ENCODE measurements at regions not wholly inside any gene's neighbourhood (a gene's known extent, or its start where the extent isn't known, plus 50 kb on each side); places are given as distances from the start of the nearest gene placed in this dataset.

DNA sequence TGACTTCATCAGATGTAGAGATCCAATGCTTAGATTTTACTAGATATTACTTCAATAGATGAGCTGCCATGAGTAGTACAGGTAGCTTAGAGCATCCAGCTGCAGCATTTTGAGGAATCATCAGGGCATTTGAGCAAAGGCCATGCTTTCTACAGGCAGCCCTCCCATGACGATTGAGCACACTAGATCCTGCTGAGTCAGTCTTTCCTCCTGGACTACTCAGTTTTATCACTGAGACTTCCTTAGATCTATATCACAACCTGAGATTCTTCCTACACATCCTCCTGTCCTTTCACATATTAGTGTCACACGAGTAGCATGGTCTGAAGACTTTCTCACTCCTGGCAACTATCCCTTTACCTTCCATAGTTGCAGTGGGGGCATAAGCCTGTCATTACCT is 1401.8 kb downstream of the FSCB start:
- no peak for ATAC-seq
- TF ChIP-seq ZNF70 (CRISPR knock-in tag; IDR thresholded peaks at IDR 0.05) (no peak), SNAI2 (CRISPR knock-in tag; IDR thresholded peaks at IDR 0.05) (no peak), ZFP3 (CRISPR knock-in tag; IDR thresholded peaks at IDR 0.05) (no peak), OSR1 (CRISPR knock-in tag; IDR thresholded peaks at IDR 0.05) (no peak), ISL1 (CRISPR knock-in tag; IDR thresholded peaks at IDR 0.05) (no peak)
- TF ChIP-seq, protein P1, sequence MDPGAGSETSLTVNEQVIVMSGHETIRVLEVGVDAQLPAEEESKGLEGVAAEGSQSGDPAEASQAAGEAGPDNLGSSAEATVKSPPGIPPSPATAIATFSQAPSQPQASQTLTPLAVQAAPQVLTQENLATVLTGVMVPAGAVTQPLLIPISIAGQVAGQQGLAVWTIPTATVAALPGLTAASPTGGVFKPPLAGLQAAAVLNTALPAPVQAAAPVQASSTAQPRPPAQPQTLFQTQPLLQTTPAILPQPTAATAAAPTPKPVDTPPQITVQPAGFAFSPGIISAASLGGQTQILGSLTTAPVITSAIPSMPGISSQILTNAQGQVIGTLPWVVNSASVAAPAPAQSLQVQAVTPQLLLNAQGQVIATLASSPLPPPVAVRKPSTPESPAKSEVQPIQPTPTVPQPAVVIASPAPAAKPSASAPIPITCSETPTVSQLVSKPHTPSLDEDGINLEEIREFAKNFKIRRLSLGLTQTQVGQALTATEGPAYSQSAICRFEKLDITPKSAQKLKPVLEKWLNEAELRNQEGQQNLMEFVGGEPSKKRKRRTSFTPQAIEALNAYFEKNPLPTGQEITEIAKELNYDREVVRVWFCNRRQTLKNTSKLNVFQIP (CRISPR knock-in tag; IDR thresholded peaks at IDR 0.05; ENCODE audit: borderline replicate concordance, low read depth), result no peak

DNA sequence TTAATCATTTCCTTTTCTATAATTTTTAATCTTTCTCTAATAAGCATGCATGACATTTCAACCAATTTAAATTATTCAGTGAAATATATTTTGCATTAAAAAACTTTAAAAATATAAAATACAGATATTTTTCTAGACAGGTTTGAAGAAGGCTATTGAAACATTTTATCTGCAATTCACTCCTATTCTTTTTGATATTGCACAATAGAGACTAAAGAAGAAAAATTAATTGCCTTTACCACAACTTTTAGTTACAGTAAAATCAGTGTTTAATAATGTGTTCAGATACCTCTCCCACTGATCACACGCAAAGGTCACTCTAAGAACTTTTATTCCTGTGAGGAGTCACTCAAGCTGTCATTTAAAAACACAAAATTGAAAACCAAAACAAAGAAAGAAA is 1416.7 kb downstream of the FSCB start:
- no peak for ATAC-seq
- TF ChIP-seq, protein P2, sequence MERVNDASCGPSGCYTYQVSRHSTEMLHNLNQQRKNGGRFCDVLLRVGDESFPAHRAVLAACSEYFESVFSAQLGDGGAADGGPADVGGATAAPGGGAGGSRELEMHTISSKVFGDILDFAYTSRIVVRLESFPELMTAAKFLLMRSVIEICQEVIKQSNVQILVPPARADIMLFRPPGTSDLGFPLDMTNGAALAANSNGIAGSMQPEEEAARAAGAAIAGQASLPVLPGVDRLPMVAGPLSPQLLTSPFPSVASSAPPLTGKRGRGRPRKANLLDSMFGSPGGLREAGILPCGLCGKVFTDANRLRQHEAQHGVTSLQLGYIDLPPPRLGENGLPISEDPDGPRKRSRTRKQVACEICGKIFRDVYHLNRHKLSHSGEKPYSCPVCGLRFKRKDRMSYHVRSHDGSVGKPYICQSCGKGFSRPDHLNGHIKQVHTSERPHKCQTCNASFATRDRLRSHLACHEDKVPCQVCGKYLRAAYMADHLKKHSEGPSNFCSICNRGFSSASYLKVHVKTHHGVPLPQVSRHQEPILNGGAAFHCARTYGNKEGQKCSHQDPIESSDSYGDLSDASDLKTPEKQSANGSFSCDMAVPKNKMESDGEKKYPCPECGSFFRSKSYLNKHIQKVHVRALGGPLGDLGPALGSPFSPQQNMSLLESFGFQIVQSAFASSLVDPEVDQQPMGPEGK (CRISPR knock-in tag; IDR thresholded peaks at IDR 0.05; ENCODE audit: borderline replicate concordance), result no peak
- TF ChIP-seq ZC3H10 (CRISPR knock-in tag; IDR thresholded peaks at IDR 0.05) (no peak), CSDC2 (CRISPR knock-in tag; IDR thresholded peaks at IDR 0.05) (no peak), TOX (CRISPR knock-in tag; IDR thresholded peaks at IDR 0.05; ENCODE audit: borderline replicate concordance) (no peak), ZNF70 (CRISPR knock-in tag; IDR thresholded peaks at IDR 0.05) (no peak), ZFP3 (CRISPR knock-in tag; IDR thresholded peaks at IDR 0.05) (no peak), RARB (CRISPR knock-in tag; IDR thresholded peaks at IDR 0.05) (no peak), GLIS3 (CRISPR knock-in tag; IDR thresholded peaks at IDR 0.05) (no peak), OSR1 (CRISPR knock-in tag; IDR thresholded peaks at IDR 0.05) (no peak), ZFP30 (CRISPR knock-in tag; IDR thresholded peaks at IDR 0.05) (no peak)
- TF ChIP-seq, protein P3, sequence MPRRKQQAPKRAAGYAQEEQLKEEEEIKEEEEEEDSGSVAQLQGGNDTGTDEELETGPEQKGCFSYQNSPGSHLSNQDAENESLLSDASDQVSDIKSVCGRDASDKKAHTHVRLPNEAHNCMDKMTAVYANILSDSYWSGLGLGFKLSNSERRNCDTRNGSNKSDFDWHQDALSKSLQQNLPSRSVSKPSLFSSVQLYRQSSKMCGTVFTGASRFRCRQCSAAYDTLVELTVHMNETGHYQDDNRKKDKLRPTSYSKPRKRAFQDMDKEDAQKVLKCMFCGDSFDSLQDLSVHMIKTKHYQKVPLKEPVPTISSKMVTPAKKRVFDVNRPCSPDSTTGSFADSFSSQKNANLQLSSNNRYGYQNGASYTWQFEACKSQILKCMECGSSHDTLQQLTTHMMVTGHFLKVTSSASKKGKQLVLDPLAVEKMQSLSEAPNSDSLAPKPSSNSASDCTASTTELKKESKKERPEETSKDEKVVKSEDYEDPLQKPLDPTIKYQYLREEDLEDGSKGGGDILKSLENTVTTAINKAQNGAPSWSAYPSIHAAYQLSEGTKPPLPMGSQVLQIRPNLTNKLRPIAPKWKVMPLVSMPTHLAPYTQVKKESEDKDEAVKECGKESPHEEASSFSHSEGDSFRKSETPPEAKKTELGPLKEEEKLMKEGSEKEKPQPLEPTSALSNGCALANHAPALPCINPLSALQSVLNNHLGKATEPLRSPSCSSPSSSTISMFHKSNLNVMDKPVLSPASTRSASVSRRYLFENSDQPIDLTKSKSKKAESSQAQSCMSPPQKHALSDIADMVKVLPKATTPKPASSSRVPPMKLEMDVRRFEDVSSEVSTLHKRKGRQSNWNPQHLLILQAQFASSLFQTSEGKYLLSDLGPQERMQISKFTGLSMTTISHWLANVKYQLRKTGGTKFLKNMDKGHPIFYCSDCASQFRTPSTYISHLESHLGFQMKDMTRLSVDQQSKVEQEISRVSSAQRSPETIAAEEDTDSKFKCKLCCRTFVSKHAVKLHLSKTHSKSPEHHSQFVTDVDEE (CRISPR knock-in tag; IDR thresholded peaks at IDR 0.05), result no peak
- TF ChIP-seq, protein P4, sequence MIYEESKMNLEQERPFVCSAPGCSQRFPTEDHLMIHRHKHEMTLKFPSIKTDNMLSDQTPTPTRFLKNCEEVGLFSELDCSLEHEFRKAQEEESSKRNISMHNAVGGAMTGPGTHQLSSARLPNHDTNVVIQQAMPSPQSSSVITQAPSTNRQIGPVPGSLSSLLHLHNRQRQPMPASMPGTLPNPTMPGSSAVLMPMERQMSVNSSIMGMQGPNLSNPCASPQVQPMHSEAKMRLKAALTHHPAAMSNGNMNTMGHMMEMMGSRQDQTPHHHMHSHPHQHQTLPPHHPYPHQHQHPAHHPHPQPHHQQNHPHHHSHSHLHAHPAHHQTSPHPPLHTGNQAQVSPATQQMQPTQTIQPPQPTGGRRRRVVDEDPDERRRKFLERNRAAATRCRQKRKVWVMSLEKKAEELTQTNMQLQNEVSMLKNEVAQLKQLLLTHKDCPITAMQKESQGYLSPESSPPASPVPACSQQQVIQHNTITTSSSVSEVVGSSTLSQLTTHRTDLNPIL (CRISPR knock-in tag; IDR thresholded peaks at IDR 0.05; ENCODE audit: low read depth), result no peak

DNA sequence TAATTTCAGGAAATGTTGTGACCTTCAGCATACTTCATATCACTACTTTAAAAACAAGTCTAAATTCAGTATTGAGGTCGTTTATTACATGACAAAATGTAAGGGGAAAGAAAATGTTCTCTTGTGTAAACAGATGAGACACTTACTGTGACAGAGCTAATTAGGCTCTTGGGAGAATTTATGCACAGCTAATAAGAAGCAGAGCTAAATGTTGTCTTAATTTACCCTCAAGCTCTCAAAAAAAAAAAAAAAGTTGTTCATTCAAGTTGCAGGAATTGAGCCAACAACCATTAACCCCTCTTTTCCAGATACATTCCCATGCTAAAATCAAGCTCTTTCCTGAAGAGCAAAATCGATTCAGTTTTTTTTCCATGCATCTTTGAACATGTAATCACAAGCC is 1419.4 kb downstream of the FSCB start:
- ATAC-seq, result no peak
- TF ChIP-seq, protein P3 (CRISPR knock-in tag; IDR thresholded peaks at IDR 0.05), result no peak
- TF ChIP-seq ZFP3 (CRISPR knock-in tag; IDR thresholded peaks at IDR 0.05) (no peak), ZC3H10 (CRISPR knock-in tag; IDR thresholded peaks at IDR 0.05) (no peak), ARNTL (CRISPR knock-in tag; IDR thresholded peaks at IDR 0.05; ENCODE audit: borderline replicate concordance, low read depth) (no peak), PPARA (CRISPR knock-in tag; IDR thresholded peaks at IDR 0.05; ENCODE audit: borderline replicate concordance) (no peak), ZNF70 (CRISPR knock-in tag; IDR thresholded peaks at IDR 0.05) (no peak)

DNA sequence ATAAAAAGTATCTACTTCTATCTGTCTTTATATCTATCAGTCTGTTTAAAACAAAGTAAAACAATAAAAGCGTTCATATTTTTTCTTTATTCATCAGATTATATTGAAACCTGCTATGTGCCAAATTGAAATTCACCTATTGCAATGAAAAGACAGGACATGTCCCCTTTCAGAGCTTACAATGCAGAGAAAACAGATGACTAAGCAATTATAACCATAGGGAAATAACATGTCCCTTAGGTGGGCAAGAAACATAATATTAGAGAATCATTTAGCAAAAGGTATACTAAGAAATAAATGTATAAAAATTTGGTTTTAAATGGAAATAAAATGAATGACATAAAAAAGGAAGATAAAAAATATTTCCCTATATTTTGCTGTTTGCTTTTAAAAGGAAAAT is 1421.3 kb downstream of the FSCB start:
- no peak for ATAC-seq
- TF ChIP-seq, protein P3 (CRISPR knock-in tag; IDR thresholded peaks at IDR 0.05), result no peak
- TF ChIP-seq ZFP3 (CRISPR knock-in tag; IDR thresholded peaks at IDR 0.05), result no peak
- TF ChIP-seq, protein P1 (CRISPR knock-in tag; IDR thresholded peaks at IDR 0.05; ENCODE audit: borderline replicate concordance, low read depth), result no peak
- no peak for TF ChIP-seq OSR1 (CRISPR knock-in tag; IDR thresholded peaks at IDR 0.05)
- TF ChIP-seq, protein P2 (CRISPR knock-in tag; IDR thresholded peaks at IDR 0.05; ENCODE audit: borderline replicate concordance), result no peak
- no peak for TF ChIP-seq TOX (CRISPR knock-in tag; IDR thresholded peaks at IDR 0.05; ENCODE audit: borderline replicate concordance)
- no peak for TF ChIP-seq ZFP30 (CRISPR knock-in tag; IDR thresholded peaks at IDR 0.05)
- TF ChIP-seq ISL1 (CRISPR knock-in tag; IDR thresholded peaks at IDR 0.05), result no peak
